Uterus (tissue), 3 donors: ENCODE measurements at regions not wholly inside any gene's neighbourhood (a gene's known extent, or its start where the extent isn't known, plus 50 kb on each side); places are given as distances from the start of the nearest gene placed in this dataset.

Experiments
- DNase-seq, 2 donors: peaks; one replicate each; pipeline ENCODE4 v3.0.0-alpha.2; 2019 to 2020
- H3K27ac ChIP-seq, 2 donors: fragments of 200-600 bp; sonication (generic); 1 replicate in 1 of 2; 2 replicates in 1 of 2; pipeline ENCODE4 v1.5.1; 2016 to 2018
- H3K27me3 ChIP-seq, 2 donors: fragments of 200-600 bp; sonication (generic); one replicate each; pipeline ENCODE4 v1.5.1; 2018 to 2019; ENCODE audit warnings: control low read depth in 1 of 2
- H3K36me3 ChIP-seq, 2 donors: fragments of 200-600 bp; sonication (generic); one replicate each; pipeline ENCODE4 v1.5.1; 2019; ENCODE audit warnings: control low read depth in 1 of 2
- H3K4me1 ChIP-seq, 2 donors: fragments of 200-600 bp; sonication (generic); one replicate each; pipeline ENCODE4 v1.5.1; 2018 to 2019; ENCODE audit warnings: control low read depth in 1 of 2
- H3K4me3 ChIP-seq, 2 donors: fragments of 200-600 bp; sonication (generic); 1 replicate in 1 of 2; 2 replicates in 1 of 2; pipeline ENCODE4 v1.5.1; 2018 to 2019; ENCODE audit warnings: mild to moderate bottlenecking in 1 of 2
- H3K9me3 ChIP-seq, 2 donors: fragments of 200-600 bp; sonication (generic); one replicate each; pipeline ENCODE4 v1.5.1; 2019; ENCODE audit warnings: control low read depth in 1 of 2
- CTCF ChIP-seq, 4 experiments: fragments of 200-600 bp in 2 of 4; fragments of 450-650 bp in 2 of 4; sonication (generic) in 2 of 4; IDR thresholded peaks; one replicate each; pipeline ENCODE4 v1.5.1; 2016 to 2019; ENCODE audit warnings: antibody characterized with exemption in 4 of 4, mild to moderate bottlenecking in 2 of 4, moderate library complexity in 1 of 4
- POLR2A ChIP-seq, 2 donors: fragments of 450-650 bp; IDR thresholded peaks; one replicate each; pipeline ENCODE4 v1.6.1; 2016; ENCODE audit warnings: antibody characterized with exemption in 2 of 2, mild to moderate bottlenecking in 1 of 2, moderate library complexity in 1 of 2
- intact Hi-C: fragments of 100-400 bp; cut with DNase I; formaldehyde crosslinking; loops from one replicate; pipeline ENCODE4 v1.15.1; 2023; ENCODE audit warnings: low total_unique reads
- donor health status: DM: yes; HTN: yes; CAD: no.

- Histone ChIP-seq H3K4me1 (no peaks in the 10 kb centered on the region), H3K9me3 (no peaks in the 10 kb centered on the region), H3K27ac (no peak overlapping the region), H3K4me3 (no peak overlapping the region), H3K36me3 (no peaks in the 10 kb centered on the region), H3K27me3 (no peaks in the 10 kb centered on the region)
- DNase-seq = no peak
- intact Hi-C loops = no loop called here
- TF ChIP-seq POLR2A (IDR thresholded peaks at IDR 0.05) = no peak
- no peak for TF ChIP-seq CTCF (IDR thresholded peaks at IDR 0.05)
Observed at GRCh38 chr11:115698243-115698642, 194.0 kb upstream of the CADM1 start.

- no peak for TF ChIP-seq CTCF (IDR thresholded peaks at IDR 0.05)
- Histone ChIP-seq H3K9me3 (no peaks in the 10 kb centered on the region), H3K27ac (no peak overlapping the region), H3K36me3 (no peaks in the 10 kb centered on the region), H3K4me1 (no peaks in the 10 kb centered on the region), H3K4me3 (no peak overlapping the region), H3K27me3 (no peaks in the 10 kb centered on the region)
- intact Hi-C loops = no loop called here
- no peak for DNase-seq
Observed at GRCh38 chr11:115696563-115696962, 192.3 kb upstream of the CADM1 start.

GRCh38 chr11:115695677-115696364, 191.6 kb upstream of the CADM1 start:
- H3K4me1 ChIP-seq = no peaks in the 10 kb centered on the region
- intact Hi-C loops = no loop called here
- H3K27me3 ChIP-seq = no peaks in the 10 kb centered on the region
- H3K27ac ChIP-seq = no peak overlapping the region
- DNase-seq = no peak
- H3K4me3 ChIP-seq = no peak overlapping the region
- TF ChIP-seq POLR2A (IDR thresholded peaks at IDR 0.05) (no peak), CTCF (IDR thresholded peaks at IDR 0.05) (no peak)
- H3K36me3 ChIP-seq = no peaks in the 10 kb centered on the region
- no peaks in the 10 kb centered on the region for H3K9me3 ChIP-seq

- Histone ChIP-seq H3K4me1 (no peaks in the 10 kb centered on the region), H3K27ac (no peak overlapping the region), H3K9me3 (no peaks in the 10 kb centered on the region), H3K36me3 (no peaks in the 10 kb centered on the region), H3K27me3 (no peaks in the 10 kb centered on the region), H3K4me3 (no peak overlapping the region)
- TF ChIP-seq POLR2A (IDR thresholded peaks at IDR 0.05) (no peak), CTCF (IDR thresholded peaks at IDR 0.05) (no peak)
- intact Hi-C loops = no loop called here
- no peak for DNase-seq
Observed at GRCh38 chr11:115693002-115693401, 188.8 kb upstream of the CADM1 start.

- Histone ChIP-seq H3K4me1 (no peaks in the 10 kb centered on the region), H3K4me3 (no peak overlapping the region), H3K9me3 (no peaks in the 10 kb centered on the region), H3K27ac (no peak overlapping the region), H3K36me3 (no peaks in the 10 kb centered on the region), H3K27me3 (no peaks in the 10 kb centered on the region)
- TF ChIP-seq POLR2A (IDR thresholded peaks at IDR 0.05) (no peak), CTCF (IDR thresholded peaks at IDR 0.05) (no peak)
- intact Hi-C loops = no loop called here
- no peak for DNase-seq
Observed at GRCh38 chr11:115691030-115691429, 186.8 kb upstream of the CADM1 start.
